GM23338 (cell line): ENCODE measurements at regions not wholly inside any gene's neighbourhood (a gene's known extent, or its start where the extent isn't known, plus 50 kb on each side); places are given as distances from the start of the nearest gene placed in this dataset.

Experiments
- ATAC-seq: fragments of 200-7000 bp; cut with Tn5 transposase; 3 replicates; pipeline ENCODE4 v1.9.1; 2020
- DNase-seq: peaks from one replicate; pipeline ENCODE4 v3.0.0-alpha.2; 2015; ENCODE audit warnings: low spot score
- H2AFZ ChIP-seq: fragments of 200-600 bp; sonication (generic); 2 replicates; pipeline ENCODE4 v1.8.0; 2016; ENCODE audit warnings: antibody characterized with exemption, mild to moderate bottlenecking, moderate library complexity
- H3F3A ChIP-seq: fragments of 200-600 bp; sonication (generic); replicated peaks from 2 replicates; pipeline ENCODE4 v1.8.0; 2017; ENCODE audit warnings: antibody characterized with exemption, mixed run types, low read depth
- H3K27ac ChIP-seq: fragments of 200-600 bp; sonication (generic); 2 replicates; pipeline ENCODE4 v1.6.1; 2016; ENCODE audit warnings: low read depth
- H3K27me3 ChIP-seq: fragments of 200-600 bp; sonication (generic); 2 replicates; pipeline ENCODE4 v1.8.0; 2016; ENCODE audit warnings: mild to moderate bottlenecking, mixed run types, moderate library complexity; ENCODE audit not compliant: insufficient read depth
- H3K36me3 ChIP-seq: fragments of 200-600 bp; sonication (generic); 2 replicates; pipeline ENCODE4 v1.8.0; 2016; ENCODE audit warnings: mild to moderate bottlenecking; ENCODE audit not compliant: insufficient read depth
- H3K4me1 ChIP-seq: fragments of 200-600 bp; sonication (generic); 2 replicates; pipeline ENCODE4 v1.8.0; 2016; ENCODE audit warnings: mild to moderate bottlenecking, moderate library complexity; ENCODE audit not compliant: insufficient read depth
- H3K4me2 ChIP-seq: fragments of 200-600 bp; sonication (generic); 2 replicates; pipeline ENCODE4 v1.7.1; 2017; ENCODE audit warnings: mixed run types
- H3K4me3 ChIP-seq: fragments of 200-600 bp; sonication (generic); 2 replicates; pipeline ENCODE4 v1.6.1; 2016; ENCODE audit warnings: mixed run types
- H3K79me2 ChIP-seq: fragments of 200-600 bp; sonication (generic); replicated peaks from 2 replicates; pipeline ENCODE4 v1.8.0; 2017; ENCODE audit warnings: mild to moderate bottlenecking; ENCODE audit not compliant: insufficient read depth
- H3K9me2 ChIP-seq: fragments of 200-600 bp; sonication (generic); 2 replicates; pipeline ENCODE4 v1.8.0; 2017; ENCODE audit not compliant: insufficient read depth
- H4K20me1 ChIP-seq: fragments of 200-600 bp; sonication (generic); replicated peaks from 2 replicates; pipeline ENCODE4 v1.8.0; 2017; ENCODE audit warnings: mild to moderate bottlenecking; ENCODE audit not compliant: insufficient read depth
- H3K27ac Mint-ChIP-seq: 2 replicates; pipeline ENCODE4 v1.8.0; 2020; ENCODE audit warnings: inconsistent platforms, mild to moderate bottlenecking, moderate library complexity, mixed read lengths
- H3K27me3 Mint-ChIP-seq: 3 replicates; pipeline ENCODE4 v1.8.0; 2022; ENCODE audit warnings: low read depth, mild to moderate bottlenecking, moderate library complexity, mixed read lengths, inconsistent platforms; ENCODE audit not compliant: insufficient read depth, poor library complexity
- H3K36me3 Mint-ChIP-seq: 3 replicates; pipeline ENCODE4 v1.8.0; 2021; ENCODE audit warnings: low read depth, mild to moderate bottlenecking, inconsistent platforms, moderate library complexity, mixed read lengths
- H3K4me1 Mint-ChIP-seq: 3 replicates; pipeline ENCODE4 v1.8.0; 2020; ENCODE audit warnings: mild to moderate bottlenecking, inconsistent platforms, mixed read lengths
- H3K4me3 Mint-ChIP-seq: 3 replicates; pipeline ENCODE4 v1.8.0; 2021; ENCODE audit warnings: moderate library complexity, mild to moderate bottlenecking, inconsistent platforms, mixed read lengths
- H3K9me3 Mint-ChIP-seq: 3 replicates; pipeline ENCODE4 v1.8.0; 2020; ENCODE audit warnings: moderate library complexity, mild to moderate bottlenecking, inconsistent platforms, mixed read lengths
- CREB1 ChIP-seq: fragments of 250-450 bp; sonication (Bioruptor Pico); IDR thresholded peaks from 2 replicates; pipeline ENCODE4 v1.5.0; 2020; ENCODE audit warnings: low read depth, mild to moderate bottlenecking, moderate library complexity
- EZH2 ChIP-seq: fragments of 200-600 bp; sonication (generic); IDR thresholded peaks from one replicate; pipeline ENCODE4 v1.8.0; 2017; ENCODE audit warnings: antibody characterized with exemption, mild to moderate bottlenecking, low read depth; ENCODE audit not compliant: unreplicated experiment
- EZH2phosphoT487 ChIP-seq: fragments of 200-600 bp; sonication (generic); IDR thresholded peaks from one replicate; pipeline ENCODE4 v1.8.1; 2018; ENCODE audit warnings: antibody characterized with exemption; ENCODE audit not compliant: unreplicated experiment
- ZNF114 ChIP-seq: fragments of 250-450 bp; sonication (Bioruptor Pico); IDR thresholded peaks from 2 replicates; pipeline ENCODE4 v1.5.0; 2020; ENCODE audit warnings: mild to moderate bottlenecking, moderate library complexity
- ZNF331 ChIP-seq: fragments of 250-450 bp; sonication (Bioruptor Pico); IDR thresholded peaks from 2 replicates; pipeline ENCODE4 v1.5.0; 2020; ENCODE audit warnings: low read depth, mild to moderate bottlenecking, moderate library complexity
- TF ChIP-seq, protein P1 (sequence below): fragments of 250-450 bp; sonication (Bioruptor Pico); IDR thresholded peaks from 2 replicates; pipeline ENCODE4 v1.5.0; 2020; ENCODE audit warnings: mild to moderate bottlenecking, moderate library complexity
- TF ChIP-seq, protein P2 (sequence below): IDR thresholded peaks from one replicate; pipeline ENCODE4 v1.6.1; 2018; ENCODE audit warnings: antibody characterized with exemption; ENCODE audit not compliant: unreplicated experiment

DNA sequence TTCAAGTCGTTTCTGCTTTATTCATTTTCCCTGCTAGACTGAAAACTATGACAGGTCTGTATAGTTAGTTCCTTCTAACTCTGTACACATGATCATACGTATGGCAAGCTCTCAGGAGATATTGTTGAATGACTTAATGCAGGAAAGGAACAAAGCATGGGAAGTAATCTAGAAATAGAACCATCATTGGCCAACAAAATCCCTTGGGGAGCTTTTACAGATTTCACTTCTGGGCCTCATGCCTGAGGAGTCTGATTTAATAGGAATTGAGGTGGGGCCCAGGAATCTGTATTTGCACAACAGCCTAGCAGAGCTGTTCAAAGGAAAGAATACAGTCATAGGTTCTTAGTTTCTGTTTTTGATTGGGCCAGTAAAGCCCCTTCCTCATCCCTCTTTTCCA is 229.2 kb downstream of the MAP2K6 start (continued):
- TF ChIP-seq, protein P1, sequence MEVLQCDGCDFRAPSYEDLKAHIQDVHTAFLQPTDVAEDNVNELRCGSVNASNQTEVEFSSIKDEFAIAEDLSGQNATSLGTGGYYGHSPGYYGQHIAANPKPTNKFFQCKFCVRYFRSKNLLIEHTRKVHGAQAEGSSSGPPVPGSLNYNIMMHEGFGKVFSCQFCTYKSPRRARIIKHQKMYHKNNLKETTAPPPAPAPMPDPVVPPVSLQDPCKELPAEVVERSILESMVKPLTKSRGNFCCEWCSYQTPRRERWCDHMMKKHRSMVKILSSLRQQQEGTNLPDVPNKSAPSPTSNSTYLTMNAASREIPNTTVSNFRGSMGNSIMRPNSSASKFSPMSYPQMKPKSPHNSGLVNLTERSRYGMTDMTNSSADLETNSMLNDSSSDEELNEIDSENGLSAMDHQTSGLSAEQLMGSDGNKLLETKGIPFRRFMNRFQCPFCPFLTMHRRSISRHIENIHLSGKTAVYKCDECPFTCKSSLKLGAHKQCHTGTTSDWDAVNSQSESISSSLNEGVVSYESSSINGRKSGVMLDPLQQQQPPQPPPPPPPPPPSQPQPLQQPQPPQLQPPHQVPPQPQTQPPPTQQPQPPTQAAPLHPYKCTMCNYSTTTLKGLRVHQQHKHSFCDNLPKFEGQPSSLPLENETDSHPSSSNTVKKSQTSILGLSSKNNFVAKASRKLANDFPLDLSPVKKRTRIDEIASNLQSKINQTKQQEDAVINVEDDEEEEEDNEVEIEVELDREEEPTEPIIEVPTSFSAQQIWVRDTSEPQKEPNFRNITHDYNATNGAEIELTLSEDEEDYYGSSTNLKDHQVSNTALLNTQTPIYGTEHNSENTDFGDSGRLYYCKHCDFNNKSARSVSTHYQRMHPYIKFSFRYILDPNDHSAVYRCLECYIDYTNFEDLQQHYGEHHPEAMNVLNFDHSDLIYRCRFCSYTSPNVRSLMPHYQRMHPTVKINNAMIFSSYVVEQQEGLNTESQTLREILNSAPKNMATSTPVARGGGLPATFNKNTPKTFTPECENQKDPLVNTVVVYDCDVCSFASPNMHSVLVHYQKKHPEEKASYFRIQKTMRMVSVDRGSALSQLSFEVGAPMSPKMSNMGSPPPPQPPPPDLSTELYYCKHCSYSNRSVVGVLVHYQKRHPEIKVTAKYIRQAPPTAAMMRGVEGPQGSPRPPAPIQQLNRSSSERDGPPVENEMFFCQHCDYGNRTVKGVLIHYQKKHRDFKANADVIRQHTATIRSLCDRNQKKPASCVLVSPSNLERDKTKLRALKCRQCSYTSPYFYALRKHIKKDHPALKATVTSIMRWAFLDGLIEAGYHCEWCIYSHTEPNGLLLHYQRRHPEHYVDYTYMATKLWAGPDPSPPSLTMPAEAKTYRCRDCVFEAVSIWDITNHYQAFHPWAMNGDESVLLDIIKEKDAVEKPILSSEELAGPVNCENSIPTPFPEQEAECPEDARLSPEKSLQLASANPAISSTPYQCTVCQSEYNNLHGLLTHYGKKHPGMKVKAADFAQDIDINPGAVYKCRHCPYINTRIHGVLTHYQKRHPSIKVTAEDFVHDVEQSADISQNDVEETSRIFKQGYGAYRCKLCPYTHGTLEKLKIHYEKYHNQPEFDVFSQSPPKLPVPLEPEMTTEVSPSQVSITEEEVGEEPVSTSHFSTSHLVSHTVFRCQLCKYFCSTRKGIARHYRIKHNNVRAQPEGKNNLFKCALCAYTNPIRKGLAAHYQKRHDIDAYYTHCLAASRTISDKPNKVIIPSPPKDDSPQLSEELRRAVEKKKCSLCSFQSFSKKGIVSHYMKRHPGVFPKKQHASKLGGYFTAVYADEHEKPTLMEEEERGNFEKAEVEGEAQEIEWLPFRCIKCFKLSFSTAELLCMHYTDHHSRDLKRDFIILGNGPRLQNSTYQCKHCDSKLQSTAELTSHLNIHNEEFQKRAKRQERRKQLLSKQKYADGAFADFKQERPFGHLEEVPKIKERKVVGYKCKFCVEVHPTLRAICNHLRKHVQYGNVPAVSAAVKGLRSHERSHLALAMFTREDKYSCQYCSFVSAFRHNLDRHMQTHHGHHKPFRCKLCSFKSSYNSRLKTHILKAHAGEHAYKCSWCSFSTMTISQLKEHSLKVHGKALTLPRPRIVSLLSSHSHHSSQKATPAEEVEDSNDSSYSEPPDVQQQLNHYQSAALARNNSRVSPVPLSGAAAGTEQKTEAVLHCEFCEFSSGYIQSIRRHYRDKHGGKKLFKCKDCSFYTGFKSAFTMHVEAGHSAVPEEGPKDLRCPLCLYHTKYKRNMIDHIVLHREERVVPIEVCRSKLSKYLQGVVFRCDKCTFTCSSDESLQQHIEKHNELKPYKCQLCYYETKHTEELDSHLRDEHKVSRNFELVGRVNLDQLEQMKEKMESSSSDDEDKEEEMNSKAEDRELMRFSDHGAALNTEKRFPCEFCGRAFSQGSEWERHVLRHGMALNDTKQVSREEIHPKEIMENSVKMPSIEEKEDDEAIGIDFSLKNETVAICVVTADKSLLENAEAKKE (CRISPR knock-in tag), result no peak
- TF ChIP-seq, protein P2, sequence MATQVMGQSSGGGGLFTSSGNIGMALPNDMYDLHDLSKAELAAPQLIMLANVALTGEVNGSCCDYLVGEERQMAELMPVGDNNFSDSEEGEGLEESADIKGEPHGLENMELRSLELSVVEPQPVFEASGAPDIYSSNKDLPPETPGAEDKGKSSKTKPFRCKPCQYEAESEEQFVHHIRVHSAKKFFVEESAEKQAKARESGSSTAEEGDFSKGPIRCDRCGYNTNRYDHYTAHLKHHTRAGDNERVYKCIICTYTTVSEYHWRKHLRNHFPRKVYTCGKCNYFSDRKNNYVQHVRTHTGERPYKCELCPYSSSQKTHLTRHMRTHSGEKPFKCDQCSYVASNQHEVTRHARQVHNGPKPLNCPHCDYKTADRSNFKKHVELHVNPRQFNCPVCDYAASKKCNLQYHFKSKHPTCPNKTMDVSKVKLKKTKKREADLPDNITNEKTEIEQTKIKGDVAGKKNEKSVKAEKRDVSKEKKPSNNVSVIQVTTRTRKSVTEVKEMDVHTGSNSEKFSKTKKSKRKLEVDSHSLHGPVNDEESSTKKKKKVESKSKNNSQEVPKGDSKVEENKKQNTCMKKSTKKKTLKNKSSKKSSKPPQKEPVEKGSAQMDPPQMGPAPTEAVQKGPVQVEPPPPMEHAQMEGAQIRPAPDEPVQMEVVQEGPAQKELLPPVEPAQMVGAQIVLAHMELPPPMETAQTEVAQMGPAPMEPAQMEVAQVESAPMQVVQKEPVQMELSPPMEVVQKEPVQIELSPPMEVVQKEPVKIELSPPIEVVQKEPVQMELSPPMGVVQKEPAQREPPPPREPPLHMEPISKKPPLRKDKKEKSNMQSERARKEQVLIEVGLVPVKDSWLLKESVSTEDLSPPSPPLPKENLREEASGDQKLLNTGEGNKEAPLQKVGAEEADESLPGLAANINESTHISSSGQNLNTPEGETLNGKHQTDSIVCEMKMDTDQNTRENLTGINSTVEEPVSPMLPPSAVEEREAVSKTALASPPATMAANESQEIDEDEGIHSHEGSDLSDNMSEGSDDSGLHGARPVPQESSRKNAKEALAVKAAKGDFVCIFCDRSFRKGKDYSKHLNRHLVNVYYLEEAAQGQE, result no peak
- TF ChIP-seq ZNF331, result no peak
- TF ChIP-seq EZH2phosphoT487, result no peak
- TF ChIP-seq EZH2, result no peak

DNA sequence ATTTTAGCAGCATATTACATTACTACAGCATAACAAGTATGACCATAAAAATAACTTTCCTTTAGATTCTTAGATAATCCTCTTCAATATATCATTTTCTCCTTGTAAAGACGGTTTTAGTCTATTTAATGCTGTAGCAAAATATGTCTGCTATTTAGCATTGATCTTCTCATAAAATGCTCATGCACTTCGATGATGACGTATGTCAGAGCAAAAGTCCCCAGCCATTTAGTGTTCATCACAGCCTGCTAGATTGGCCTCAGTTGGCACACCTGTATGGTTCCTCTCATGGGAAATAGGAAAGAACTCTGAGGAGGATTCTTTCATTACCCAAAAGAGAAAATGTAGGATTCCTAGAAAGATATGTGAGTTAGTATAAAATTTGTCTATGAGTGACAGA is 232.2 kb downstream of the MAP2K6 start:
- no peaks in the 10 kb centered on the region for H3K4me1 ChIP-seq
- no peak overlapping the region for H3K4me2 ChIP-seq
- ATAC-seq, result no peak
- H3K4me3 Mint-ChIP-seq, result no peak overlapping the region
- no peaks in the 10 kb centered on the region for H3K27me3 ChIP-seq
- H3K9me2 ChIP-seq, result peaks cover 11% of the 10 kb centered on the region; the same call in 1 of the 2 replicates
- no peaks in the 10 kb centered on the region for H3K36me3 ChIP-seq
- no peak overlapping the region for H2AFZ ChIP-seq
- no peaks in the 10 kb centered on the region for H3K4me1 Mint-ChIP-seq
- no peaks in the 10 kb centered on the region for H3K27me3 Mint-ChIP-seq
- H3K79me2 ChIP-seq, result no peaks in the 10 kb centered on the region
- H3K36me3 Mint-ChIP-seq, result no peaks in the 10 kb centered on the region
- H3K27ac ChIP-seq, result no peak overlapping the region
- no peak overlapping the region for H3K27ac Mint-ChIP-seq
- DNase-seq, result no peak
- TF ChIP-seq CREB1 (CRISPR knock-in tag), result no peak
- TF ChIP-seq EZH2phosphoT487, result no peak
- no peak for TF ChIP-seq ZNF114 (CRISPR knock-in tag)
- H3K9me3 Mint-ChIP-seq, result no peaks in the 10 kb centered on the region
- H3F3A ChIP-seq, result no peaks in the 10 kb centered on the region
- no peaks in the 10 kb centered on the region for H4K20me1 ChIP-seq
- H3K4me3 ChIP-seq, result no peak overlapping the region
